ENCODE measurements at regions not wholly inside any gene's neighbourhood (a gene's known extent, or its start where the extent isn't known, plus 50 kb on each side); places are given as distances from the start of the nearest gene placed in this dataset.

DNA sequence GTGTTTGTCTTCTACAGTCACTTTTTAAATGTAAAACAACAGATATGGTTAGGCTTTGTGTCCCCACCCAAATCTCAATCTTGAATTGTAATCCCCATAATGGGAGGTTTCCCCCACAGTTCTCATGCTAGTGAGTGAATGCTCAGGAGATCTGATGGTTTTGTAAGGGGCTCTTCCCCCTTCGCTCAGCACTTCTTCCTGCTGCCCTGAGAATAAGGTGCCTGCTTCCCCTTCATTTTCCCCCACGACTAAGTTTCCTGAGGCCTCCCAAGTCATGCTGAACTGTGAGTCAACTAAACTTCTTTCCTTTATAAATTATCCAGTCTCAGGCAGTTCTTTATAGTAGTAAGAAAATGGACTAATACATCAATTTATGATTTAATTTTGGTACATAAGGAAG is 118.0 kb upstream of the SNTG2 start:
- TF ChIP-seq, protein P1, sequence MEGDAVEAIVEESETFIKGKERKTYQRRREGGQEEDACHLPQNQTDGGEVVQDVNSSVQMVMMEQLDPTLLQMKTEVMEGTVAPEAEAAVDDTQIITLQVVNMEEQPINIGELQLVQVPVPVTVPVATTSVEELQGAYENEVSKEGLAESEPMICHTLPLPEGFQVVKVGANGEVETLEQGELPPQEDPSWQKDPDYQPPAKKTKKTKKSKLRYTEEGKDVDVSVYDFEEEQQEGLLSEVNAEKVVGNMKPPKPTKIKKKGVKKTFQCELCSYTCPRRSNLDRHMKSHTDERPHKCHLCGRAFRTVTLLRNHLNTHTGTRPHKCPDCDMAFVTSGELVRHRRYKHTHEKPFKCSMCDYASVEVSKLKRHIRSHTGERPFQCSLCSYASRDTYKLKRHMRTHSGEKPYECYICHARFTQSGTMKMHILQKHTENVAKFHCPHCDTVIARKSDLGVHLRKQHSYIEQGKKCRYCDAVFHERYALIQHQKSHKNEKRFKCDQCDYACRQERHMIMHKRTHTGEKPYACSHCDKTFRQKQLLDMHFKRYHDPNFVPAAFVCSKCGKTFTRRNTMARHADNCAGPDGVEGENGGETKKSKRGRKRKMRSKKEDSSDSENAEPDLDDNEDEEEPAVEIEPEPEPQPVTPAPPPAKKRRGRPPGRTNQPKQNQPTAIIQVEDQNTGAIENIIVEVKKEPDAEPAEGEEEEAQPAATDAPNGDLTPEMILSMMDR (tag by site-specific recombination; IDR thresholded peaks at IDR 0.05), result no peak
- TF ChIP-seq ZNF114 (tag by site-specific recombination; IDR thresholded peaks at IDR 0.05), result no peak
- TF ChIP-seq, protein P2, sequence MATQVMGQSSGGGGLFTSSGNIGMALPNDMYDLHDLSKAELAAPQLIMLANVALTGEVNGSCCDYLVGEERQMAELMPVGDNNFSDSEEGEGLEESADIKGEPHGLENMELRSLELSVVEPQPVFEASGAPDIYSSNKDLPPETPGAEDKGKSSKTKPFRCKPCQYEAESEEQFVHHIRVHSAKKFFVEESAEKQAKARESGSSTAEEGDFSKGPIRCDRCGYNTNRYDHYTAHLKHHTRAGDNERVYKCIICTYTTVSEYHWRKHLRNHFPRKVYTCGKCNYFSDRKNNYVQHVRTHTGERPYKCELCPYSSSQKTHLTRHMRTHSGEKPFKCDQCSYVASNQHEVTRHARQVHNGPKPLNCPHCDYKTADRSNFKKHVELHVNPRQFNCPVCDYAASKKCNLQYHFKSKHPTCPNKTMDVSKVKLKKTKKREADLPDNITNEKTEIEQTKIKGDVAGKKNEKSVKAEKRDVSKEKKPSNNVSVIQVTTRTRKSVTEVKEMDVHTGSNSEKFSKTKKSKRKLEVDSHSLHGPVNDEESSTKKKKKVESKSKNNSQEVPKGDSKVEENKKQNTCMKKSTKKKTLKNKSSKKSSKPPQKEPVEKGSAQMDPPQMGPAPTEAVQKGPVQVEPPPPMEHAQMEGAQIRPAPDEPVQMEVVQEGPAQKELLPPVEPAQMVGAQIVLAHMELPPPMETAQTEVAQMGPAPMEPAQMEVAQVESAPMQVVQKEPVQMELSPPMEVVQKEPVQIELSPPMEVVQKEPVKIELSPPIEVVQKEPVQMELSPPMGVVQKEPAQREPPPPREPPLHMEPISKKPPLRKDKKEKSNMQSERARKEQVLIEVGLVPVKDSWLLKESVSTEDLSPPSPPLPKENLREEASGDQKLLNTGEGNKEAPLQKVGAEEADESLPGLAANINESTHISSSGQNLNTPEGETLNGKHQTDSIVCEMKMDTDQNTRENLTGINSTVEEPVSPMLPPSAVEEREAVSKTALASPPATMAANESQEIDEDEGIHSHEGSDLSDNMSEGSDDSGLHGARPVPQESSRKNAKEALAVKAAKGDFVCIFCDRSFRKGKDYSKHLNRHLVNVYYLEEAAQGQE (tag by site-specific recombination; IDR thresholded peaks at IDR 0.05), result no peak
- TF ChIP-seq MYNN (tag by site-specific recombination; IDR thresholded peaks at IDR 0.05; ENCODE audit: borderline replicate concordance), result no peak
- TF ChIP-seq, protein P3, sequence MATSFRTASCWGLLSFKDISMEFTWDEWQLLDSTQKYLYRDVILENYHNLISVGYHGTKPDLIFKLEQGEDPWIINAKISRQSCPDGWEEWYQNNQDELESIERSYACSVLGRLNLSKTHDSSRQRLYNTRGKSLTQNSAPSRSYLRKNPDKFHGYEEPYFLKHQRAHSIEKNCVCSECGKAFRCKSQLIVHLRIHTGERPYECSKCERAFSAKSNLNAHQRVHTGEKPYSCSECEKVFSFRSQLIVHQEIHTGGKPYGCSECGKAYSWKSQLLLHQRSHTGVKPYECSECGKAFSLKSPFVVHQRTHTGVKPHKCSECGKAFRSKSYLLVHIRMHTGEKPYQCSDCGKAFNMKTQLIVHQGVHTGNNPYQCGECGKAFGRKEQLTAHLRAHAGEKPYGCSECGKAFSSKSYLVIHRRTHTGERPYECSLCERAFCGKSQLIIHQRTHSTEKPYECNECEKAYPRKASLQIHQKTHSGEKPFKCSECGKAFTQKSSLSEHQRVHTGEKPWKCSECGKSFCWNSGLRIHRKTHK (tag by site-specific recombination; IDR thresholded peaks at IDR 0.05), result no peak
- no peak for TF ChIP-seq KLF9 (tag by site-specific recombination; IDR thresholded peaks at IDR 0.05; ENCODE audit: low read depth)
- TF ChIP-seq ZNF175 (tag by site-specific recombination; IDR thresholded peaks at IDR 0.05), result no peak
